ENCODE measurements at regions not wholly inside any gene's neighbourhood (a gene's known extent, or its start where the extent isn't known, plus 50 kb on each side); places are given as distances from the start of the nearest gene placed in this dataset.

DNA sequence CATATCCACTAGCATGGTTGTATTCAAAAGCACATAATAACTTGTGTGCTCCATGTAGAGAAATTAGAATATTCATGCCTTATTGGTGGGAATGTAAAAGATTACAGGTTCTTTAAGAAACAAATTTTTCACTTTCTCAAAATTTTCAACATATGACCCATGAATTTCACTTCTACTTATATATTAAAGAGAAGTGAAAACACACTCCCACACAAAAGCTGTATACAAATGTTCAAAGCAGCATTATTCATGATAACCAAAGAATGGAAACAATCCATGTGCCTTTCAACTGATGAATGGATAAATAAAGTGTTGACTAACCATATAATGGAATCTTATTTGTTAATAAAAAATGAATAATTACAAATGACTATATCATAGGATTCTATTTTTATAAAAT is 694.5 kb upstream of the PCDH15 start:
- TF ChIP-seq, protein P1, sequence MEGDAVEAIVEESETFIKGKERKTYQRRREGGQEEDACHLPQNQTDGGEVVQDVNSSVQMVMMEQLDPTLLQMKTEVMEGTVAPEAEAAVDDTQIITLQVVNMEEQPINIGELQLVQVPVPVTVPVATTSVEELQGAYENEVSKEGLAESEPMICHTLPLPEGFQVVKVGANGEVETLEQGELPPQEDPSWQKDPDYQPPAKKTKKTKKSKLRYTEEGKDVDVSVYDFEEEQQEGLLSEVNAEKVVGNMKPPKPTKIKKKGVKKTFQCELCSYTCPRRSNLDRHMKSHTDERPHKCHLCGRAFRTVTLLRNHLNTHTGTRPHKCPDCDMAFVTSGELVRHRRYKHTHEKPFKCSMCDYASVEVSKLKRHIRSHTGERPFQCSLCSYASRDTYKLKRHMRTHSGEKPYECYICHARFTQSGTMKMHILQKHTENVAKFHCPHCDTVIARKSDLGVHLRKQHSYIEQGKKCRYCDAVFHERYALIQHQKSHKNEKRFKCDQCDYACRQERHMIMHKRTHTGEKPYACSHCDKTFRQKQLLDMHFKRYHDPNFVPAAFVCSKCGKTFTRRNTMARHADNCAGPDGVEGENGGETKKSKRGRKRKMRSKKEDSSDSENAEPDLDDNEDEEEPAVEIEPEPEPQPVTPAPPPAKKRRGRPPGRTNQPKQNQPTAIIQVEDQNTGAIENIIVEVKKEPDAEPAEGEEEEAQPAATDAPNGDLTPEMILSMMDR (IDR thresholded peaks at IDR 0.05; ENCODE audit: extremely low read depth, insufficient read depth, missing control alignments) = no peak
- DNase-seq (ENCODE audit: low spot score) = no peak
- in situ Hi-C loops (cut with MboI; ENCODE audit: low pct_unique_long_range_greater_than_20kb, low sequenced_read_pairs, unreplicated experiment) = no loop called here

DNA sequence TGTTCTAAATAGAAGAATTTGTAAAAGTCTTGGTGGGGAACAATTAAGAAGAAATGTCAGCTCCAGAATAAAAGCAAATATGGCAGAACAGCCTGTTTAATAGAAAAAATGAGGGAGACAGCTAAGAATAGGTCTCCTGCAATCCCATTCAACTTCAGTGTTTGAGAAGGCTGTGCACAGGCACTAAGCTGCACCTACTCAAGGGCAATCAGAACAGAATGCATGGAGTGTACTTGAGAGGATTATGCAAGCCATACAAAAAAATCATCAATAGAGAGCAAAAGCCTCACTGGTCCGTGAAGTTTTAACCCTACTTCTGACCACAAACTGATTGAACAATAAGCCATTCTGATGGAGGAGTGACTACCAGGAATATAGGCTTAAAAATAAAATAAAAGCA is 690.7 kb upstream of the PCDH15 start:
- in situ Hi-C loops (cut with MboI; ENCODE audit: low pct_unique_long_range_greater_than_20kb, low sequenced_read_pairs, unreplicated experiment) = no loop called here
- no peak for DNase-seq (ENCODE audit: low spot score)
- TF ChIP-seq, protein P1 (IDR thresholded peaks at IDR 0.05; ENCODE audit: extremely low read depth, insufficient read depth, missing control alignments) = no peak

DNA sequence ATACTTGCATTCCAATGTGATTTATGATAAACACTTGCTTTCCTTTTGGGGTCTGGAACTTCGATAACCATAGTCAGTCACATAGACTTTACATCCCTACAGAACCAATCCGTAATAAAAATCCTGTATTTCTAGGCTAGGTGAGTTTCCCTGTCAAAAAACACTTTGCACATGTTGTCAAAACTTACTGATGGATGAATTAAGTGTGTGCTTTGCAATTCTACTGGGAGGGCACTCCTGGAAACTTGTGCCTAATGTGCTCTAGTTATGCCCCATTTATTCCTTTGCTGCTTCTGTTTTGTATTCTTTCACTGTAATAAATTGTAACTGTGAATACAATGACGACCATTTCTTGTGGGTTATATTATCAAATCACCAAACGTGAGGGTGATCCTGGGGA is 684.8 kb upstream of the PCDH15 start:
- in situ Hi-C loops (cut with MboI; ENCODE audit: low pct_unique_long_range_greater_than_20kb, low sequenced_read_pairs, unreplicated experiment) = no loop called here
- TF ChIP-seq, protein P1 (IDR thresholded peaks at IDR 0.05; ENCODE audit: extremely low read depth, insufficient read depth, missing control alignments) = no peak
- no peak for DNase-seq (ENCODE audit: low spot score)

- TF ChIP-seq, protein P1 (IDR thresholded peaks at IDR 0.05; ENCODE audit: extremely low read depth, insufficient read depth, missing control alignments) = no peak
- in situ Hi-C loops (cut with MboI; ENCODE audit: low pct_unique_long_range_greater_than_20kb, low sequenced_read_pairs, unreplicated experiment) = no loop called here
- no peak for DNase-seq (ENCODE audit: low spot score)
Observed at GRCh38 chr10:55476129-55476528, 675.1 kb upstream of the PCDH15 start.

DNA sequence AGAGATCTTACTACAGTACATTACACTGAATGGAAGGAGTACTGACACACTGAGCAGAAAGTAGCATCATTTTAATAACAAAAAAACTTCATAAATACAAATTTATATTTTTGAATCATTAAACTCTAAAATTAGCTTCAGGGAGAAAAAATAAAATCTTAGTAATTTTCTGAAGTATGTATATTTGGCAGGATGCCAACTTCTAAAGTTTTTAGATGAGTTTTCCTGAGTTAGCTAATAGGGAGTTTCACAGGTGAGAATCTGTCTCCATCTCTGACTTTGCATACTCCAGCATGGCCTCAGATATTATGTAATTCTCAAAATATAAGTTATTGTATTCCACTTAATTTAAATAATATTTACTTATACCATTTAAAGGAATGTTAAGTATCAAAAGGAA is 673.2 kb upstream of the PCDH15 start:
- in situ Hi-C loops (cut with MboI; ENCODE audit: low pct_unique_long_range_greater_than_20kb, low sequenced_read_pairs, unreplicated experiment) = no loop called here
- TF ChIP-seq, protein P1 (IDR thresholded peaks at IDR 0.05; ENCODE audit: extremely low read depth, insufficient read depth, missing control alignments) = no peak
- DNase-seq (ENCODE audit: low spot score) = no peak

GRCh38 chr10:55470840-55471239 is 669.8 kb upstream of the PCDH15 start:
- TF ChIP-seq, protein P1 (IDR thresholded peaks at IDR 0.05; ENCODE audit: extremely low read depth, insufficient read depth, missing control alignments) = no peak
- no peak for DNase-seq (ENCODE audit: low spot score)
- in situ Hi-C loops (cut with MboI; ENCODE audit: low pct_unique_long_range_greater_than_20kb, low sequenced_read_pairs, unreplicated experiment) = no loop called here

All from GM13977 (cell line).